ENCODE measurements at regions not wholly inside any gene's neighbourhood (a gene's known extent, or its start where the extent isn't known, plus 50 kb on each side); places are given as distances from the start of the nearest gene placed in this dataset.

GRCh38 chr13:76471486-76471885 is 414.7 kb downstream of the KCTD12 start:
- DNase-seq (ENCODE audit: low spot score), result no peak
- no peak for TF ChIP-seq CTCF (IDR thresholded peaks at IDR 0.05; ENCODE audit: borderline replicate concordance, control extremely low read depth, extremely low read depth, insufficient read depth, missing control alignments)
- in situ Hi-C loops (cut with MboI; ENCODE audit: low sequenced_read_pairs, unreplicated experiment), result loop anchor here (5.0 to 25.0 kb wide), 2 partner anchors 594 to 784 kb away; no protein-coding TSS in a partner anchor

GRCh38 chr13:76470991-76471390 is 415.2 kb downstream of the KCTD12 start:
- no peak for DNase-seq (ENCODE audit: low spot score)
- TF ChIP-seq CTCF (IDR thresholded peaks at IDR 0.05; ENCODE audit: borderline replicate concordance, control extremely low read depth, extremely low read depth, insufficient read depth, missing control alignments), result no peak
- in situ Hi-C loops (cut with MboI; ENCODE audit: low sequenced_read_pairs, unreplicated experiment), result loop anchor here (5.0 to 25.0 kb wide), 2 partner anchors 594 to 784 kb away; no protein-coding TSS in a partner anchor

- DNase-seq (ENCODE audit: low spot score), result no peak
- TF ChIP-seq CTCF (IDR thresholded peaks at IDR 0.05; ENCODE audit: borderline replicate concordance, control extremely low read depth, extremely low read depth, insufficient read depth, missing control alignments), result no peak
- in situ Hi-C loops (cut with MboI; ENCODE audit: low sequenced_read_pairs, unreplicated experiment), result loop anchor here (25.0 kb wide), 1 partner anchor 779 kb away; no protein-coding TSS in a partner anchor
Measured at GRCh38 chr13:76466043-76466442, 420.2 kb downstream of the KCTD12 start.

- DNase-seq (ENCODE audit: low spot score), result no peak
- in situ Hi-C loops (cut with MboI; ENCODE audit: low sequenced_read_pairs, unreplicated experiment), result loop anchor here (25.0 kb wide), 1 partner anchor 776 kb away; no protein-coding TSS in a partner anchor
Measured at GRCh38 chr13:76463314-76463713, 422.9 kb downstream of the KCTD12 start.

GRCh38 chr13:76461999-76462398 is 424.2 kb downstream of the KCTD12 start:
- in situ Hi-C loops (cut with MboI; ENCODE audit: low sequenced_read_pairs, unreplicated experiment), result loop anchor here (25.0 kb wide), 1 partner anchor 775 kb away; no protein-coding TSS in a partner anchor
- no peak for DNase-seq (ENCODE audit: low spot score)
- no peak for TF ChIP-seq CTCF (IDR thresholded peaks at IDR 0.05; ENCODE audit: borderline replicate concordance, control extremely low read depth, extremely low read depth, insufficient read depth, missing control alignments)

More at GRCh38 chr13:76463314-76463713, 422.9 kb downstream of the KCTD12 start:
- no peak for TF ChIP-seq CTCF (IDR thresholded peaks at IDR 0.05; ENCODE audit: borderline replicate concordance, control extremely low read depth, extremely low read depth, insufficient read depth, missing control alignments)

GRCh38 chr13:76461484-76461883 is 424.7 kb downstream of the KCTD12 start:
- TF ChIP-seq CTCF (IDR thresholded peaks at IDR 0.05; ENCODE audit: borderline replicate concordance, control extremely low read depth, extremely low read depth, insufficient read depth, missing control alignments), result no peak
- DNase-seq (ENCODE audit: low spot score), result no peak
- in situ Hi-C loops (cut with MboI; ENCODE audit: low sequenced_read_pairs, unreplicated experiment), result loop anchor here (25.0 kb wide), 1 partner anchor 774 kb away; no protein-coding TSS in a partner anchor

Measured in GM13976 (cell line).